ENCODE measurements at regions not wholly inside any gene's neighbourhood (a gene's known extent, or its start where the extent isn't known, plus 50 kb on each side); places are given as distances from the start of the nearest gene placed in this dataset.

GRCh38 chr9:129273136-129273895 is 95.3 kb upstream of the IER5L start:
- peaks cover 51% of the 10 kb centered on the region for H3K4me1 ChIP-seq (ENCODE audit: low read depth, poor library complexity, severe bottlenecking)
- no peak for TF ChIP-seq CTCF (conservative IDR thresholded peaks at IDR 0.05; ENCODE audit: low read depth, low read length)
- H3K4me2 ChIP-seq = no peak overlapping the region; the same call in 1 of the 2 replicates

GRCh38 chr9:129272348-129273025 is 94.4 kb upstream of the IER5L start:
- peaks cover 56% of the 10 kb centered on the region for H3K4me1 ChIP-seq (ENCODE audit: low read depth, poor library complexity, severe bottlenecking)

More at GRCh38 chr9:129273136-129273895, 95.3 kb upstream of the IER5L start:
- no peaks in the 10 kb centered on the region for H3K27me3 ChIP-seq (ENCODE audit: insufficient read depth, low read depth)
- no peak overlapping the region for H2AFZ ChIP-seq (ENCODE audit: low read depth)
- no peak overlapping the region for H3K4me3 ChIP-seq (IDR thresholded peaks at IDR 0.05; ENCODE audit: insufficient read depth, low read depth, low read length)
- no peaks in the 10 kb centered on the region for H3K79me2 ChIP-seq (ENCODE audit: insufficient read depth, low read depth)
- H3K27ac ChIP-seq = no peak overlapping the region
- H3K9ac ChIP-seq = no peak overlapping the region
- no peaks in the 10 kb centered on the region for H4K20me1 ChIP-seq (ENCODE audit: insufficient read depth)
- H3K36me3 ChIP-seq (ENCODE audit: insufficient read depth) = no peaks in the 10 kb centered on the region

GRCh38 chr9:129270903-129271431 is 92.9 kb upstream of the IER5L start:
- H3K4me1 ChIP-seq (ENCODE audit: low read depth, poor library complexity, severe bottlenecking) = peaks cover 56% of the 10 kb centered on the region
- peak overlapping the region; percentile 38; the same call in 1 of the 2 replicates for H2AFZ ChIP-seq (ENCODE audit: low read depth)
- no peak for TF ChIP-seq CTCF (conservative IDR thresholded peaks at IDR 0.05; ENCODE audit: low read depth, low read length)
- H3K36me3 ChIP-seq (ENCODE audit: insufficient read depth) = no peaks in the 10 kb centered on the region
- H3K9ac ChIP-seq = peak overlapping the region; percentile 38; the same call in 1 of the 2 replicates
- H3K79me2 ChIP-seq (ENCODE audit: insufficient read depth, low read depth) = no peaks in the 10 kb centered on the region
- H3K4me3 ChIP-seq (IDR thresholded peaks at IDR 0.05; ENCODE audit: insufficient read depth, low read depth, low read length) = no peak overlapping the region
- peak overlapping the region; percentile 46 for H3K4me2 ChIP-seq
- H4K20me1 ChIP-seq (ENCODE audit: insufficient read depth) = no peaks in the 10 kb centered on the region
- H3K27me3 ChIP-seq (ENCODE audit: insufficient read depth, low read depth) = no peaks in the 10 kb centered on the region
- peak overlapping the region; percentile 87 for H3K27ac ChIP-seq

More at GRCh38 chr9:129272348-129273025, 94.4 kb upstream of the IER5L start:
- Histone ChIP-seq H3K27ac (peak overlapping the region; percentile 87; the same call in 1 of the 2 replicates), H3K27me3 (ENCODE audit: insufficient read depth, low read depth) (no peaks in the 10 kb centered on the region), H3K36me3 (ENCODE audit: insufficient read depth) (no peaks in the 10 kb centered on the region), H3K4me3 (IDR thresholded peaks at IDR 0.05; ENCODE audit: insufficient read depth, low read depth, low read length) (no peak overlapping the region), H2AFZ (ENCODE audit: low read depth) (no peak overlapping the region), H4K20me1 (ENCODE audit: insufficient read depth) (no peaks in the 10 kb centered on the region), H3K79me2 (ENCODE audit: insufficient read depth, low read depth) (no peaks in the 10 kb centered on the region), H3K4me2 (peak overlapping the region; percentile 46), H3K9ac (no peak overlapping the region)
- no peak for TF ChIP-seq CTCF (conservative IDR thresholded peaks at IDR 0.05; ENCODE audit: low read depth, low read length)

GRCh38 chr9:129270205-129270604 is 92.1 kb upstream of the IER5L start:
- Histone ChIP-seq H3K27ac (peak overlapping the region; percentile 87), H3K27me3 (ENCODE audit: insufficient read depth, low read depth) (no peaks in the 10 kb centered on the region), H3K4me2 (peak overlapping the region; percentile 46), H3K4me1 (ENCODE audit: low read depth, poor library complexity, severe bottlenecking) (peaks cover 56% of the 10 kb centered on the region), H2AFZ (ENCODE audit: low read depth) (peak overlapping the region; percentile 38; the same call in 1 of the 2 replicates), H4K20me1 (ENCODE audit: insufficient read depth) (no peaks in the 10 kb centered on the region), H3K79me2 (ENCODE audit: insufficient read depth, low read depth) (no peaks in the 10 kb centered on the region), H3K4me3 (IDR thresholded peaks at IDR 0.05; ENCODE audit: insufficient read depth, low read depth, low read length) (no peak overlapping the region), H3K36me3 (ENCODE audit: insufficient read depth) (no peaks in the 10 kb centered on the region), H3K9ac (peak overlapping the region; percentile 38; the same call in 1 of the 2 replicates)
- TF ChIP-seq CTCF (conservative IDR thresholded peaks at IDR 0.05; ENCODE audit: low read depth, low read length) = no peak
